ENCODE measurements at regions not wholly inside any gene's neighbourhood (a gene's known extent, or its start where the extent isn't known, plus 50 kb on each side); places are given as distances from the start of the nearest gene placed in this dataset.

- Histone ChIP-seq H3K4me1 (ENCODE audit: control insufficient read depth in 2 of 3, insufficient read depth in 2 of 3, low read depth in 1 of 3, low read length in 3 of 3) (no peaks in the 10 kb centered on the region), H3K27me3 (ENCODE audit: control insufficient read depth, insufficient read depth, low read length) (no peaks in the 10 kb centered on the region), H3K27ac (ENCODE audit: low read depth in 2 of 2, low read length in 2 of 2) (no peak overlapping the region), H3K4me3 (ENCODE audit: low read length in 3 of 3) (no peak overlapping the region), H3K9ac (ENCODE audit: low read length in 3 of 3) (no peak overlapping the region), H3K36me3 (ENCODE audit: control insufficient read depth in 2 of 3, insufficient read depth in 3 of 3, low read length in 3 of 3) (no peaks in the 10 kb centered on the region), H3K9me3 (ENCODE audit: control insufficient read depth in 2 of 3, insufficient read depth in 1 of 3, low read length in 3 of 3) (peaks cover 0 to 3% (median 0%) of the 10 kb centered on the region in 3 donors)
- TF ChIP-seq, protein P1, sequence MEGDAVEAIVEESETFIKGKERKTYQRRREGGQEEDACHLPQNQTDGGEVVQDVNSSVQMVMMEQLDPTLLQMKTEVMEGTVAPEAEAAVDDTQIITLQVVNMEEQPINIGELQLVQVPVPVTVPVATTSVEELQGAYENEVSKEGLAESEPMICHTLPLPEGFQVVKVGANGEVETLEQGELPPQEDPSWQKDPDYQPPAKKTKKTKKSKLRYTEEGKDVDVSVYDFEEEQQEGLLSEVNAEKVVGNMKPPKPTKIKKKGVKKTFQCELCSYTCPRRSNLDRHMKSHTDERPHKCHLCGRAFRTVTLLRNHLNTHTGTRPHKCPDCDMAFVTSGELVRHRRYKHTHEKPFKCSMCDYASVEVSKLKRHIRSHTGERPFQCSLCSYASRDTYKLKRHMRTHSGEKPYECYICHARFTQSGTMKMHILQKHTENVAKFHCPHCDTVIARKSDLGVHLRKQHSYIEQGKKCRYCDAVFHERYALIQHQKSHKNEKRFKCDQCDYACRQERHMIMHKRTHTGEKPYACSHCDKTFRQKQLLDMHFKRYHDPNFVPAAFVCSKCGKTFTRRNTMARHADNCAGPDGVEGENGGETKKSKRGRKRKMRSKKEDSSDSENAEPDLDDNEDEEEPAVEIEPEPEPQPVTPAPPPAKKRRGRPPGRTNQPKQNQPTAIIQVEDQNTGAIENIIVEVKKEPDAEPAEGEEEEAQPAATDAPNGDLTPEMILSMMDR (IDR thresholded peaks at IDR 0.05; ENCODE audit: borderline replicate concordance, extremely low read depth, insufficient read depth) = no peak
- FAIRE-seq (no peak), DNase-seq (no peak)
- intact Hi-C loops (cut with DNase I) = no loop called here
Measured at GRCh38 chr2:123095219-123095835, 929.8 kb upstream of the CNTNAP5 start.

GRCh38 chr2:123098619-123099018 lies 926.5 kb upstream of the CNTNAP5 start:
- DNase-seq (no peak), FAIRE-seq (no peak)
- Histone ChIP-seq H3K9ac (ENCODE audit: low read length in 3 of 3) (no peak overlapping the region), H3K4me3 (ENCODE audit: low read length in 3 of 3) (no peak overlapping the region), H3K27ac (ENCODE audit: low read depth in 2 of 2, low read length in 2 of 2) (no peak overlapping the region), H3K36me3 (ENCODE audit: control insufficient read depth in 2 of 3, insufficient read depth in 3 of 3, low read length in 3 of 3) (no peaks in the 10 kb centered on the region), H3K27me3 (ENCODE audit: control insufficient read depth, insufficient read depth, low read length) (no peaks in the 10 kb centered on the region), H3K9me3 (ENCODE audit: control insufficient read depth in 2 of 3, insufficient read depth in 1 of 3, low read length in 3 of 3) (peaks cover 0 to 3% (median 0%) of the 10 kb centered on the region in 3 donors), H3K4me1 (ENCODE audit: control insufficient read depth in 2 of 3, insufficient read depth in 2 of 3, low read depth in 1 of 3, low read length in 3 of 3) (no peaks in the 10 kb centered on the region)
- TF ChIP-seq, protein P1 (IDR thresholded peaks at IDR 0.05; ENCODE audit: borderline replicate concordance, extremely low read depth, insufficient read depth) = no peak
- intact Hi-C loops (cut with DNase I) = no loop called here

DNA sequence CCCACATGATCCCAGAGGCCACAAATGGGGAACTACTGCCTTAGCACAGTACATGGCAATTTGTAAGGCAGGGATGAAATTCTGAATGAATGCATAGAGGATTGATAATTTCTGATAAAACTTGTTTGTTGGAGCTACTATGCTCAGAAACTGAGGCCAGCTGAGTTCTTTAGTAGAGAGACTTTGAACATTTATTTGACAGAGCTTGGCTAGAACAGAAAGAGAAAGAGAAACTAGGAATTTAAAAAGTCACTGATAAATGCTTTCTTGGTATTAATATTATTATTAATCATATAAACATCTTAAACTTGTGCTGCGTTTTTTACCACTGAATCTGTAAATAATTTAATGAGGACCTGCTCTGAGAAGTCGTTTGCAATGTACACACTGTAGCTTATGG lies 923.7 kb upstream of the CNTNAP5 start:
- TF ChIP-seq, protein P1 (IDR thresholded peaks at IDR 0.05; ENCODE audit: borderline replicate concordance, extremely low read depth, insufficient read depth) = no peak
- Histone ChIP-seq H3K9ac (ENCODE audit: low read length in 3 of 3) (no peak overlapping the region), H3K27ac (ENCODE audit: low read depth in 2 of 2, low read length in 2 of 2) (no peak overlapping the region), H3K4me1 (ENCODE audit: control insufficient read depth in 2 of 3, insufficient read depth in 2 of 3, low read depth in 1 of 3, low read length in 3 of 3) (no peaks in the 10 kb centered on the region), H3K27me3 (ENCODE audit: control insufficient read depth, insufficient read depth, low read length) (no peaks in the 10 kb centered on the region), H3K4me3 (ENCODE audit: low read length in 3 of 3) (no peak overlapping the region), H3K36me3 (ENCODE audit: control insufficient read depth in 2 of 3, insufficient read depth in 3 of 3, low read length in 3 of 3) (no peaks in the 10 kb centered on the region), H3K9me3 (ENCODE audit: control insufficient read depth in 2 of 3, insufficient read depth in 1 of 3, low read length in 3 of 3) (no peaks in the 10 kb centered on the region)
- no peak for FAIRE-seq
- DNase-seq = no peak
- intact Hi-C loops (cut with DNase I) = no loop called here

DNA sequence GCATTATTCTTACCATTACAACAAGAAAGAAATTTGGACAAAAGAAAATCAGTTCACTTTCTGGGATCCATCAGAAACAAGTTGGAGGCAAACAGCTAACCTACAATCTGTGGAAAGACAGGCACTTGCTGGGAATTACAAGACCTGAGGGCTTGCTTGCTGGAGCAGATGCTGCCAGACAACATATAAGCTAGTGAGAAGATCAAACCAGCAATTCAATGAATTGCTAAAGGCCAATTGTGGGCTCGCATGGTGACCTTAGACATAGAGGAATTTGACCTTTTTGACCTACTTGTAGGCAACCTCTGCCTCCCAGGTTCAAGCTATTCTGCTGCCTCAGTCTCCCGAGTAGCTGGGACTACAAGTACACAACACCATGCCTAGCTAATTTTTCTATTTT lies 921.2 kb upstream of the CNTNAP5 start:
- H3K36me3 ChIP-seq (ENCODE audit: control insufficient read depth in 2 of 3, insufficient read depth in 3 of 3, low read length in 3 of 3) = no peaks in the 10 kb centered on the region
- intact Hi-C loops (cut with DNase I) = no loop called here
- TF ChIP-seq, protein P1 (IDR thresholded peaks at IDR 0.05; ENCODE audit: borderline replicate concordance, extremely low read depth, insufficient read depth) = no peak
- no peak overlapping the region for H3K4me3 ChIP-seq (ENCODE audit: low read length in 3 of 3)
- no peak for FAIRE-seq
- no peaks in the 10 kb centered on the region for H3K9me3 ChIP-seq (ENCODE audit: control insufficient read depth in 2 of 3, insufficient read depth in 1 of 3, low read length in 3 of 3)
- H3K4me1 ChIP-seq (ENCODE audit: control insufficient read depth in 2 of 3, insufficient read depth in 2 of 3, low read depth in 1 of 3, low read length in 3 of 3) = no peaks in the 10 kb centered on the region
- no peak overlapping the region for H3K27ac ChIP-seq (ENCODE audit: low read depth in 2 of 2, low read length in 2 of 2)
- DNase-seq = no peak
- H3K9ac ChIP-seq (ENCODE audit: low read length in 3 of 3) = no peak overlapping the region
- H3K27me3 ChIP-seq (ENCODE audit: control insufficient read depth, insufficient read depth, low read length) = no peaks in the 10 kb centered on the region
